Dermis microvascular lymphatic vessel endothelial cell (primary cell): ENCODE measurements at regions not wholly inside any gene's neighbourhood (a gene's known extent, or its start where the extent isn't known, plus 50 kb on each side); places are given as distances from the start of the nearest gene placed in this dataset.
"Not testable (repeated sequence)": the region's sequence is repeated elsewhere in the genome, so short reads cannot be mapped to it uniquely, and the experiment has no call there.

Source experiments
- DNase-seq, 2 donors: peaks; one replicate each; pipeline versions ENCODE4 v3.0.0 to v3.0.0-alpha.2; 2010; ENCODE audit warnings: low read depth in 2 of 2

DNA sequence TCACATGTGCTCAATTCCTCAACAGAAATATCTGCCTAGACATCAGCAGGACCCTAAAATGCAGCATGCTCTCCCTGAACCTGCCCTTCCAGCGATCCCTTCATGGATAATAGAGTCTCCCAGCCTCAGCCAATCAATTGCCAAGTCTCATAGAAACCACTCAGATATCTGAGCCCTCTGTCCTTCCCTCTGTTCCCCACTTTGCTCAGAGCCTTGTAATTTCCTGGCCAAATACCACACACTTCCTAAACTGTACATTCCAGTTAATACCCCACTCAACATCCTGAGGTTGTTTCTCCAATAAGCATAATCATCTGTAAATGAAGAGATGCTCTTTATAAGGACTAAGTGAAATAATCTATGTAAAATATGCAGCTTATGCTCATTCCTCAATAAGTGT, 59.3 kb upstream of the PTGFRN start:
- DNase-seq = peak in 1 of 2 donors; percentile 63

- DNase-seq = not testable (repeated sequence)
Measured at GRCh38 chr1:116851189-116851588, 58.5 kb upstream of the PTGFRN start.

DNA sequence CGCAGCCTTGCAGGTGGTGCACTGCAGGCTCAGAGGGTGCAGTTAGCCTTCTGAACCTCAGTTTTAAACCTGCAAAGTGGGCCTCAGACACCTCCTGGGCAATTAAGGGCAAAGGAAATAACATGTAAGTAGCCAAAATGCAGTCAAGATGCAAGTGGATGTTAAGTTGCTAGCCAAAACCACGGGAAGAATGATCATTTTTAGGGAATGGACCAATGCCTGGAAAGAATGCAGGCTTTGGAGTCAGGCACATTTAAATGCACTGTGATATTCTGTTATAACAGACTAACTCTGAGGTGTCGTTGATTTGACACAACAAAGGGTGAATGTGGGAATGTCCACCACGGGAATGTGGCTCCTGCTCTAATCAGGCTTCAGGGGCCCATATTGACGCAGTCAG, 57.9 kb upstream of the PTGFRN start:
- no peak for DNase-seq

- no peak for DNase-seq
Measured at GRCh38 chr1:116852367-116852766, 57.3 kb upstream of the PTGFRN start.

DNA sequence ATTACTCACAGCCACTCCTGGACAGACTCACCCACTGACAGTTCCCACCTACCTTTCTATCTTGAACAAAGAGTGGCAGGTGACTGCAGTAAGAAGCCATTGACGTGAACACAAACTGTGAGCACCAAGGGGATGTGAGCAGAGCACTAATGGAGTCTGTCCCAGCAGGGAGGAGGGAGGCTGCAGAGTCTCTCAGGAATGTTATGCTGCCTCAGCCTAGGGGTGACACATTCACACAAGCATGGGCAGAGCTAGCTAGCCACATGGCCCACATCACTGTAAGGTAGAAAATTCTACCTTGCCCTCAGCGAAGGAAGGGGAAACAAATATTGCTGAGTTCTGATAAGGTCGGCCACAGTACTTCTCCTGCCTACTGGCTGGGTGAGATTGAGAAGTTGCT, 56.8 kb upstream of the PTGFRN start:
- peak in 1 of 2 donors; percentile 22 for DNase-seq

GRCh38 chr1:116853680-116854402, 55.9 kb upstream of the PTGFRN start:
- DNase-seq = peak; percentile 63 to 97

DNA sequence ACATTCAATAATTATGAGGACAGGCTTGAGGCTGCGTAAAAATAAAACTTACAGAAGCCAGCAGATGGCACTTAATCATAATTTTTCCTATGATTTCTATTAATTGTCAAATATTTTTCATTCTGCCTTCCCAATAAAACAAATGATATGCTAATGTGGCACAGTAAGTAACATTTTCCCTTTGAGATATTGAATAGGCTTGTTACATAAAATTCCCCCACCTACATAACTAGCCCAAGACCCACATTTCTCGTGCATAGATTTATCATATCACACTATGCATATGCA, 55.4 kb upstream of the PTGFRN start:
- peak in 1 of 2 donors; percentile 23 for DNase-seq

DNA sequence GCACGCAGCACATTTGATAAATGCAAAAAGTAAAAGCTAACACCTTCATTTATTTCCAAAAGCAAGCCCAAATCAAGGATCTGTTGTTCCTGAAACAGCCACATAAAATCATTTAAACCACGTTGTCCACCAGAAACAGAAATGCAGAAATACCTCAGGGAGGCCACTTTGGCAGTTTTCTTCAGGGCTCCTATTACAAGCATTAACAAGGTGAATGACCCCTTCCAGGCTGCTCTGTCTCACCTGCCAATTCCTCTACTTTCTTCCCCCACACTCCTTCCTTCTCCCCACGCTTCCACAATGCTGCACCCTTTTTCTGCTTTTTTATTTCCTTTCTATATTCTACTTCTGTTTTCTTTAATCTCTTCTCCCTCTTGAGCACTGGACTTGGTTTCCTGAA, 55.0 kb upstream of the PTGFRN start:
- DNase-seq = no peak

- DNase-seq = peak in 1 of 2 donors; percentile 41
Measured at GRCh38 chr1:116855191-116855619, 54.5 kb upstream of the PTGFRN start.

DNA sequence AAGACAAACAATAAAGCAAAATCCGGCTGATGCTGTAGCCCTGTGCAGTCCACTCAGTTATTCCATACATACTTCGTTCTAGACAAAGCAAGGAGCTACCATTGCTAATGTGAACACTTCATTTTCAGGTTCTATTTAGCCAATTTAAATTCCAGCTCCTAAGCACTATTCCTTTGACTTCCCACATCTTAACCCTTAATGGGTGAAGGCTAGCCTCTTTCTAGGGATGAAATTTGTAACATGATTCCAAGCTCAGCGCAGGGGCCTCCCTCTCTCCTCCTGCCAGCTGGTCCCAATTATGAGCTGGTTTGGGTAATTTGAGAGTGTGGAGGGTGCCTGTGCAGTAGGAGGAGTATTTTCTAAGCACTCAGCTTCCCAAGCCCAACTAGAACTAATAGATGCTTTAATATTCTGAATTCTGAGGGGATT, 53.9 kb upstream of the PTGFRN start:
- no peak for DNase-seq

DNA sequence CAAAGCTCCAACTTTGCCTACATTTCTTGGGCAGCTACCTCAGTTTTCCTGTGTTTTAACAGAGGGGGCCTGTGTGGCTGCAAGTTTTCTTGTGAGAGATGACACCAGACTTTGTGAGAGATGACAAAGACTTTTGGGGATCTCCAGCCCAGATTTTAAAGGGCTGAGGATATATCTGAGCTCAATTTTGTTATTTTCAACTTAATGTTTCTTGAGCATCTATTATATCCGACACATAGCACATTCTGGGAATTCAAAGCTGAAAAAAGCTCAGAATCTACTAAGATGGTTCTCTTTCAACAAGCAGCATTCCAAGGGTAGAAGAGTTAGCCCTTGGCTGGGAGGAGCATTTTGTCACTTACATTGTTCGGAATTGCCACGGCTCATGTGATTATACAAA, 53.4 kb upstream of the PTGFRN start:
- no peak for DNase-seq

- DNase-seq = no peak
Measured at GRCh38 chr1:116857092-116857491, 52.6 kb upstream of the PTGFRN start.
